ENCODE measurements at regions not wholly inside any gene's neighbourhood (a gene's known extent, or its start where the extent isn't known, plus 50 kb on each side); places are given as distances from the start of the nearest gene placed in this dataset.

DNA sequence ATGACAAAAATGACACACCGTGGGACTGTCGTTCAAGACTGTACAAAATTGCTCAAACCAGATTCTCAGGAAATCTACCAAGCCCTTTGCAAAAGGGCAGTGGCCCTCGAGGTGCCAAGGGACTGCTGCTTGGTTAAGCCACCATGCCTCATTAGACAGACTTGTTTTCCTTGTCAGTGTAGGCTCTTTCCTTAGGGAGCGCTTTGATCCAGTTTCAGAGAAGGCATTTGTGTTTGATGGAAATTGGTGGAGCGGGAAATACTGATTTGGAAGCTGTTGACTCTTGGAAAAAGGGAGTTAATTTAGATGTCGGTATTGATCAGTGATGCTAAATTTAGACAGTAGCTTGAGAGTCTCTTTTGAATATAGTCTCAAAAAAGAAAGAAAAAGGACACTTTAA lies 304.3 kb upstream of the UMPS start:
- no peak overlapping the region for H3K27ac ChIP-seq
- 92% methylated on average over 6 of the region's 6 CpGs for WGBS (ENCODE audit: insufficient coverage, low coverage, low lambda C conversion rate, missing lambda C conversion rate)
- intact Hi-C loops (cut with DNase I) = no loop called here
- H3K36me3 ChIP-seq = peaks cover 0 to 3% (median 0%) of the 10 kb centered on the region in 4 donors
- DNase-seq = no peak
- no peaks in the 10 kb centered on the region for H3K27me3 ChIP-seq
- no peaks in the 10 kb centered on the region for H3K4me1 ChIP-seq
- no peaks in the 10 kb centered on the region for H3K9me3 ChIP-seq
- no peak for ATAC-seq
- TF ChIP-seq, protein P1, sequence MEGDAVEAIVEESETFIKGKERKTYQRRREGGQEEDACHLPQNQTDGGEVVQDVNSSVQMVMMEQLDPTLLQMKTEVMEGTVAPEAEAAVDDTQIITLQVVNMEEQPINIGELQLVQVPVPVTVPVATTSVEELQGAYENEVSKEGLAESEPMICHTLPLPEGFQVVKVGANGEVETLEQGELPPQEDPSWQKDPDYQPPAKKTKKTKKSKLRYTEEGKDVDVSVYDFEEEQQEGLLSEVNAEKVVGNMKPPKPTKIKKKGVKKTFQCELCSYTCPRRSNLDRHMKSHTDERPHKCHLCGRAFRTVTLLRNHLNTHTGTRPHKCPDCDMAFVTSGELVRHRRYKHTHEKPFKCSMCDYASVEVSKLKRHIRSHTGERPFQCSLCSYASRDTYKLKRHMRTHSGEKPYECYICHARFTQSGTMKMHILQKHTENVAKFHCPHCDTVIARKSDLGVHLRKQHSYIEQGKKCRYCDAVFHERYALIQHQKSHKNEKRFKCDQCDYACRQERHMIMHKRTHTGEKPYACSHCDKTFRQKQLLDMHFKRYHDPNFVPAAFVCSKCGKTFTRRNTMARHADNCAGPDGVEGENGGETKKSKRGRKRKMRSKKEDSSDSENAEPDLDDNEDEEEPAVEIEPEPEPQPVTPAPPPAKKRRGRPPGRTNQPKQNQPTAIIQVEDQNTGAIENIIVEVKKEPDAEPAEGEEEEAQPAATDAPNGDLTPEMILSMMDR (IDR thresholded peaks at IDR 0.05) = no peak
- TF ChIP-seq POLR2A (IDR thresholded peaks at IDR 0.05) = no peak
- no peak overlapping the region for H3K4me3 ChIP-seq

DNA sequence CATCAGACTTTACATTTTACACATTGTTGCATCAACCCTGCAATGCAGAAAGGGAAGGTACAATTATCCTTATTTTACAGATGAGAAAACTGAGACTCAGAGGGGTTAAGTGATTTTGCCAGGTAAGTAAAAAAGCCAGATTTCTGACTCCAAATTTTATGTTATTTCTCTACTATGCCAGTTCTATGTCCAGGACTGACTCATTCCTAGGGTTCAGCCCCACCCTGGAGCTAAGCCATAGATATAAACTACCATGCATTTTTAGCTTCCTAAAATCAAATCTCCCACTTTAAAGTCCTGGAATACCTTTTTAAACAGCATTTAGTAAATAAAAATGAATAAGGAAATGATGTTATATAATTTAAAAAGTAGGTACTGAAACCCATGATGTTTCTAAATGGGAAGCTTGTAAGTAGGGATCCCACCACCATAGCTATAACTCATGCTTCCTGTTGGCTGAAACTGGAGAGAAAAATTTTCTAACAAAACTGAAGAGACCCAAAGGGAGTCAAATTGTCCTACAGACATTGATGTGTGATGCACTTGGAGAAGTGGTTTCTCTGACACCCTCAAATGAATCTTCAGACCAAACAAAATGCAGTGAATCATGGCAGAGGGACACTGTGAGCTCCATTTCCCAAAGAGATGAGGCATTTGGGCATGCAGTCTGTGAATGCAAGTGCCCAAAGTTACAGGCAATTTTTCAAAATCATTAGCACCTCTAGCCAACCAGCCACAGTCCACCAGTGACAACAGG lies 301.7 kb upstream of the UMPS start:
- H3K4me3 ChIP-seq = no peak overlapping the region
- DNase-seq = no peak
- no peaks in the 10 kb centered on the region for H3K4me1 ChIP-seq
- no peak for TF ChIP-seq POLR2A (IDR thresholded peaks at IDR 0.05)
- TF ChIP-seq, protein P1 (IDR thresholded peaks at IDR 0.05) = no peak
- H3K36me3 ChIP-seq = peaks cover 0 to 3% (median 0%) of the 10 kb centered on the region in 4 donors
- no peak for ATAC-seq
- H3K9me3 ChIP-seq = no peaks in the 10 kb centered on the region
- H3K27me3 ChIP-seq = no peaks in the 10 kb centered on the region
- intact Hi-C loops (cut with DNase I) = no loop called here
- H3K27ac ChIP-seq = no peak overlapping the region

DNA sequence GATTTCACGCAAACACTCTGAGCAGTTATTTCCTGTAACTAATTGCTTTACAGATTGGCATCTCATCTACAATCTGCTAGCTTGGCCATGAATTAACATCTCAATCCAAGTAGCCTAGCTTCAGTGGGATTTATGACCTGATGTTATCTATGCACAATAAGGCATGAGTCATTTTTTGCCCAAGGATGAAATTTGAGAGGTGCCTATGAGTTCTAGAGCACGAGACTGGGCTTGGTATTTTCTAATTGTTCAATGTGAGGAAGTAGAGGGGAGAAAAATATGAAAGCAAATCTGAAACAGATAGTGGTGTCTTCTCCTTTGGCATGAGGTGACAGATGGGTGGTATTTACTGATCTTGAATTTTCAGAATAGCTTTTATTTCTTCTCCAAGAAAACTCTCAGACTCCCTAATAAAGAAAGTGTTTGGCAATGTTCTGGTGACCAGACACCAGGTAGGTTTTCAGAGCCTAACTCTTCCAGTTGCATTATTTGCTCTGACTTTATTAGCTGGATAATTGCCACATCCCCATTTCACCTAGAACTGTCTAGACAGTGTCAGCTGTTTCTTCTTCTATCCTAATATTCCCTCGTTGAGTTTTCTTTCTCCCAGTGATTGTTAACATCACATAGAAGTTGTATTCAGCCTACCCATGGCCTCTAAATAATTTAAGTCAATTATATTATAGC lies 301.0 kb upstream of the UMPS start:
- Histone ChIP-seq H3K9me3 (no peaks in the 10 kb centered on the region), H3K36me3 (no peaks in the 10 kb centered on the region), H3K27ac (no peak overlapping the region), H3K27me3 (no peaks in the 10 kb centered on the region), H3K4me3 (no peak overlapping the region), H3K4me1 (no peaks in the 10 kb centered on the region)
- WGBS (ENCODE audit: insufficient coverage, low coverage, low lambda C conversion rate, missing lambda C conversion rate) = 59% methylated on average over 2 of the region's 3 CpGs
- ATAC-seq (peak in 1 of 4 donors; percentile 32), DNase-seq (no peak)
- intact Hi-C loops (cut with DNase I) = no loop called here
- TF ChIP-seq, protein P1 (IDR thresholded peaks at IDR 0.05) = no peak
- TF ChIP-seq POLR2A (IDR thresholded peaks at IDR 0.05) = no peak

DNA sequence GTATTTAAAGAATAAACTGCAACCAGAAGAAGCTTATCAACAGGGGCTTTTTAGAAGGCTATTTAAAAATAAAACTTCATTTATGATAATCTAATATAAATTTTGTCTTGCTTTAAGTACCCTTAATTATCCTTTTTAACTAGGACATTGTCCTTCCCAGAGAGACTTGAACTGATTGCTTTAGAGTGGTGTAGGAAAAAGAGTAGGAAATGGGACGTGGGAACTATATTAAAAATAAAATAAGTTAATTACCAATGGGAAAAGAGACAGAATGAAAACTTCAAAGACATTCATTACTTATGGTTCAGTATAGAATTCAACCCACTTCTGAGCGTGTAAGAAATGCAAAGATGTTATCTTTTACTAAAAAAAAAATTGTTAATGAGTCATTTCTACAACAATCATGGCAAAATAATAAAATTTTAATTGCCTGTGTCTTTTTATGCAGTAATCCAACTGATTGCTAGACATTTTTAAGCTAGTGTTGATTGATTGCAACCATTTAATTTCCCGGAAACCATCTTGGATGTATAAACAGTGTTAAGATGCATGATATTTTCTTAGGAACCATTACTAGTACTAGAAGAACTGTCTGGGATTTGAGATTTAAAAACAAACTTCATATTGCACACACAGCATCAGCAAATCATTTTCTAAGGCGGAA lies 298.8 kb upstream of the UMPS start:
- no peak for TF ChIP-seq POLR2A (IDR thresholded peaks at IDR 0.05)
- TF ChIP-seq, protein P1 (IDR thresholded peaks at IDR 0.05) = no peak
- Histone ChIP-seq H3K27me3 (no peaks in the 10 kb centered on the region), H3K4me1 (no peaks in the 10 kb centered on the region), H3K27ac (no peak overlapping the region), H3K36me3 (no peaks in the 10 kb centered on the region), H3K4me3 (no peak overlapping the region), H3K9me3 (no peaks in the 10 kb centered on the region)
- DNase-seq = no peak
- intact Hi-C loops (cut with DNase I) = no loop called here
- 91% methylated on average over 4 of the region's 4 CpGs for WGBS (ENCODE audit: insufficient coverage, low coverage, low lambda C conversion rate, missing lambda C conversion rate)
- no peak for ATAC-seq

Measured in right lobe of liver (tissue), 6 donors.